ENCODE measurements at regions not wholly inside any gene's neighbourhood (a gene's known extent, or its start where the extent isn't known, plus 50 kb on each side); places are given as distances from the start of the nearest gene placed in this dataset.

DNA sequence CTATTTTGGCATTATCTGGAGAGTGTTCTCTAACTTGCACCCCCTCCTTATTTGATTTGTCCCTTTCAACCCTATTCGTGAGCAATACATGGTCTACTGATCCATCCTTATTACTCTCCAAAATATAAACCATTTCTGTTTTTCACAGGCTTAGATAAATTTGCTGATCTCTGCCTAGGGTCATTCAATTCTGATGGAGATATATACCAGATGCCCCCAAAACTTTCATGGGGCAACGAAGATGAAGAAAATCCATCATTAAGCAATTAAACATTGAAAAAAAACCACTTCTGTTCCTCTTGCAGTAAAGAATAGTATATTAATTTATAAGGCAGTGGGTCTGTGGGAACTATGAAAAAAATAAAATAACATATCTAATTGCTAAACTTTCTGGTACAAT is 313.4 kb downstream of the CASP12 start:
- Histone ChIP-seq H3K4me1 (ENCODE audit: insufficient read depth) (no peaks in the 10 kb centered on the region), H3K9me3 (no peaks in the 10 kb centered on the region), H3K4me3 (no peak overlapping the region), H3K27me3 (no peaks in the 10 kb centered on the region), H3K27ac (no peak overlapping the region), H3K36me3 (no peaks in the 10 kb centered on the region)
- DNase-seq = no peak
- TF ChIP-seq POLR2A (IDR thresholded peaks at IDR 0.05) = no peak
- TF ChIP-seq, protein P1, sequence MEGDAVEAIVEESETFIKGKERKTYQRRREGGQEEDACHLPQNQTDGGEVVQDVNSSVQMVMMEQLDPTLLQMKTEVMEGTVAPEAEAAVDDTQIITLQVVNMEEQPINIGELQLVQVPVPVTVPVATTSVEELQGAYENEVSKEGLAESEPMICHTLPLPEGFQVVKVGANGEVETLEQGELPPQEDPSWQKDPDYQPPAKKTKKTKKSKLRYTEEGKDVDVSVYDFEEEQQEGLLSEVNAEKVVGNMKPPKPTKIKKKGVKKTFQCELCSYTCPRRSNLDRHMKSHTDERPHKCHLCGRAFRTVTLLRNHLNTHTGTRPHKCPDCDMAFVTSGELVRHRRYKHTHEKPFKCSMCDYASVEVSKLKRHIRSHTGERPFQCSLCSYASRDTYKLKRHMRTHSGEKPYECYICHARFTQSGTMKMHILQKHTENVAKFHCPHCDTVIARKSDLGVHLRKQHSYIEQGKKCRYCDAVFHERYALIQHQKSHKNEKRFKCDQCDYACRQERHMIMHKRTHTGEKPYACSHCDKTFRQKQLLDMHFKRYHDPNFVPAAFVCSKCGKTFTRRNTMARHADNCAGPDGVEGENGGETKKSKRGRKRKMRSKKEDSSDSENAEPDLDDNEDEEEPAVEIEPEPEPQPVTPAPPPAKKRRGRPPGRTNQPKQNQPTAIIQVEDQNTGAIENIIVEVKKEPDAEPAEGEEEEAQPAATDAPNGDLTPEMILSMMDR (IDR thresholded peaks at IDR 0.05) = no peak
- TF ChIP-seq EP300 (IDR thresholded peaks at IDR 0.05) = no peak
- intact Hi-C loops (cut with DNase I) = no loop called here
- WGBS, 3 donors = 76 to 85% (median 78%) methylated on average over 2 of the region's 2 CpGs

DNA sequence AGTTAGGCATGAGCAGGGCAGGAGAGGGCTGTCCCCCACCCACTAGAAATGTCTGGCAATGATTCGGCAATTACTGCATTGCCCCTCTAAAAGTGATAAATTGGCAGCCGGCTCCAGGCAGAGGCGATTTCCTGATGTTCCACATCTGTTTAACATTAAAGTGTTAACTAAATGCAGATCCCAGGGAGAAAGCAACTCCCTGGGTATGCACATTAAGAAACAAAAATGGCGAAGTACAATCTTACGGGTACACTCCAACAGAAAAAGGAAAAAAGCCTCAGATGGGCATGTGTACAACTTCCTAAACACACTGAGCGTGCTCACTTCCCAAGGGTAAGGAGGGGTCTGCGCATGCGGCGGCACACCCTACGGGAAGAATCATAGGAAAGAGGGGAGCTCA is 314.4 kb downstream of the CASP12 start:
- H3K4me1 ChIP-seq (ENCODE audit: insufficient read depth) = no peaks in the 10 kb centered on the region
- no peaks in the 10 kb centered on the region for H3K36me3 ChIP-seq
- 83 to 87% (median 86%) methylated on average over 10 of the region's 10 CpGs for WGBS, 3 donors
- H3K4me3 ChIP-seq = no peak overlapping the region
- intact Hi-C loops (cut with DNase I) = no loop called here
- no peaks in the 10 kb centered on the region for H3K9me3 ChIP-seq
- no peak overlapping the region for H3K27ac ChIP-seq
- H3K27me3 ChIP-seq = no peaks in the 10 kb centered on the region
- DNase-seq = no peak
- TF ChIP-seq POLR2A (IDR thresholded peaks at IDR 0.05) (no peak), EP300 (IDR thresholded peaks at IDR 0.05) (no peak)
- TF ChIP-seq, protein P1 (IDR thresholded peaks at IDR 0.05) = no peak

DNA sequence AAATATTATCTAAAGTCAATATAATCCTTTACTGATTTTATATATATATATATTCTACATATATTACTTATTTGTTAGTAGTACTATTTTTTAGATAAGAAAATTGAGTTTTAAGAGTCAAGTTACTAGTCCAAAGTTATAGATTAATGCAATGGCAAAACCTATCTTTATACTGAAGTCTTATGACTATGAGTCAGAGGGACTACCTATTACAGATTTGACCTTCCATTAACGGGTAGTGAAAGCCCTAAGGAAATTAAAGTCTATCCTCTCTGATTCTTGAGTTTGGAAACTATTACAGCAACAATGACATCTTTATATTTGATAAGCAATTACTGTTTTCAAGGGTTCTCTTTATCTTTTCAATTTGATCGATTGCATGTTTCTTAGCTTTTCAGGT is 315.8 kb downstream of the CASP12 start:
- WGBS, 3 donors = 81 to 87% (median 84%) methylated on average over 2 of the region's 2 CpGs
- no peak overlapping the region for H3K4me3 ChIP-seq
- intact Hi-C loops (cut with DNase I) = no loop called here
- H3K36me3 ChIP-seq = no peaks in the 10 kb centered on the region
- H3K27me3 ChIP-seq = no peaks in the 10 kb centered on the region
- H3K27ac ChIP-seq = no peak overlapping the region
- H3K4me1 ChIP-seq (ENCODE audit: insufficient read depth) = no peaks in the 10 kb centered on the region
- TF ChIP-seq EP300 (IDR thresholded peaks at IDR 0.05) = no peak
- TF ChIP-seq POLR2A (IDR thresholded peaks at IDR 0.05) = no peak
- DNase-seq = no peak
- no peaks in the 10 kb centered on the region for H3K9me3 ChIP-seq

DNA sequence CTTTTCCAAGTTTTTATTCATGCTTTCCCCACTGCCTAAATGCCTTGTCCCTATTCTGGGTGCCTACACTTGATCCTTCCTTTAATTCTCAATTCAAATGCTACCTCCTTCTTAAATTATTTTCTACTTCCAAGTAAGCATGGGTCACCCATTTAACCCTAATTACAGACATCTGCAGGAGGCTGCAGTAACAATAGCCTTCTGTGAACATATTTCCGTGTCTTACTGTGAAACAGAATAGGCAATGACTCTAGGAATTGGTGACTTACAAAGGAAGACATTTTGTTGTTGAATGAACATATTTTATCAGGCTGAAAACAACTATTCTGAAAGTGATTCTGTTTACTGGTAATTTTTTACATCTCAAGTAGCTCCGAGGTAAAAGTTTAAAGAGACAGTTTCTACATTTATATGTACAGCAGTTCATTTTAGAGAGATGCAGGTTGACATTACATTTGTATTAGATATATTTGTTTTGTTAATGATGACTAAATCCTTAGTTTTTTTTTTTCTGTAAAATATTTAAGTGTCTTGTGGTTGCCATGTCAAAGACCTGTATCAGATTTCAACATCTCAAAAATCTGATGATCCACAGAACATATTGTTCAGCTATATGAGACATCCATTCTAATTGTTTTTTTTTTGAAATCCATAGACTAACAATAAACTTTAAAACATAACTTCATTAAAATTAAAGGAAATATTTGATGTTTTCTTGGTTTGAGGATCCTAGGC is 316.8 kb downstream of the CASP12 start:
- H3K9me3 ChIP-seq = no peaks in the 10 kb centered on the region
- intact Hi-C loops (cut with DNase I) = no loop called here
- no peak for DNase-seq
- WGBS, 3 donors = 78 to 89% (median 82%) methylated on average over 2 of the region's 2 CpGs
- TF ChIP-seq, protein P1 (IDR thresholded peaks at IDR 0.05) = no peak
- no peak for TF ChIP-seq EP300 (IDR thresholded peaks at IDR 0.05)
- TF ChIP-seq POLR2A (IDR thresholded peaks at IDR 0.05) = no peak
- H3K4me1 ChIP-seq (ENCODE audit: insufficient read depth) = no peaks in the 10 kb centered on the region
- no peak overlapping the region for H3K4me3 ChIP-seq
- H3K27ac ChIP-seq = no peak overlapping the region
- no peaks in the 10 kb centered on the region for H3K27me3 ChIP-seq
- no peaks in the 10 kb centered on the region for H3K36me3 ChIP-seq

DNA sequence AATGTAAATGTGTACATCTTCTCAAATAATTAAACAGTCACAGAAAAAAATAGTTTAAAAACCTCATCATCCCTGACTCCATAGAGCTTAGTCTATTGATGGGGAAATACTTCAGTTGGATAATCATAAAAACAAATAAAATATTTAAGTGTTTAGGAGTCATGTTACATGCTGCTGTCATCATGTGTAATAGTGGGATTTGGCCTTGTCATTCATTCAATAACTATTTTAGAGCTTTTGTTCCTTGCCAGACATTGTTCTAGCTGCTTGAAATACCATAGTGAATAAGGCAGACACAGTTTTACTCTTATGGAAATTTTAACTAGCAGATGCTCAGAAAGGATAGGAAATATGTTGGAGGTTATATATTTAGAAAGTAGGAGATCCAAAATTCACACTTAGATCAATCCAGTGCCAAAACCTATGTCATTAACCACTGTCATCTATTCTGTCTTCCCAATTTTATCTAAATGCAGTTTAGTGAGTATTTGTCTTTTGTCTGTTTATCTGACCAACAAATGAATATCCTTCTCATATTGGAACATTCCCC is 324.7 kb downstream of the CASP12 start:
- H3K4me3 ChIP-seq = no peak overlapping the region
- no peaks in the 10 kb centered on the region for H3K36me3 ChIP-seq
- intact Hi-C loops (cut with DNase I) = no loop called here
- H3K27me3 ChIP-seq = no peaks in the 10 kb centered on the region
- TF ChIP-seq EP300 (IDR thresholded peaks at IDR 0.05) = no peak
- TF ChIP-seq, protein P1 (IDR thresholded peaks at IDR 0.05) = no peak
- TF ChIP-seq POLR2A (IDR thresholded peaks at IDR 0.05) = no peak
- no peak overlapping the region for H3K27ac ChIP-seq
- no peak for DNase-seq
- no peaks in the 10 kb centered on the region for H3K4me1 ChIP-seq (ENCODE audit: insufficient read depth)
- no peaks in the 10 kb centered on the region for H3K9me3 ChIP-seq

Measured in ovary (tissue), 7 donors.